ENCODE measurements at regions not wholly inside any gene's neighbourhood (a gene's known extent, or its start where the extent isn't known, plus 50 kb on each side); places are given as distances from the start of the nearest gene placed in this dataset.

GRCh38 chr5:114948986-114949621 is 220.6 kb downstream of the TRIM36 start:
- no peaks in the 10 kb centered on the region for H3K9me3 ChIP-seq
- H3K27ac ChIP-seq, result no peak overlapping the region
- H3K4me1 ChIP-seq (ENCODE audit: control insufficient read depth in 1 of 2, low read depth in 2 of 2), result no peaks in the 10 kb centered on the region
- DNase-seq (ENCODE audit: low spot score) (no peak), ATAC-seq (ENCODE audit: insufficient number of reproducible peaks, low FRiP score, low read depth) (no peak)
- no peaks in the 10 kb centered on the region for H3K36me3 ChIP-seq
- no peak for TF ChIP-seq CTCF (IDR thresholded peaks at IDR 0.05)
- no peak overlapping the region for H3K4me3 ChIP-seq
- H3K27me3 ChIP-seq (replicated peaks; ENCODE audit: insufficient read depth), result no peaks in the 10 kb centered on the region

- H3K4me1 ChIP-seq (ENCODE audit: control insufficient read depth in 1 of 2, low read depth in 2 of 2), result no peaks in the 10 kb centered on the region
- H3K27ac ChIP-seq, result no peak overlapping the region
- H3K4me3 ChIP-seq, result no peak overlapping the region
- H3K9me3 ChIP-seq, result peaks cover 4% of the 10 kb centered on the region
- DNase-seq (ENCODE audit: low spot score) (no peak), ATAC-seq (ENCODE audit: insufficient number of reproducible peaks, low FRiP score, low read depth) (no peak)
- no peaks in the 10 kb centered on the region for H3K36me3 ChIP-seq
- TF ChIP-seq CTCF (IDR thresholded peaks at IDR 0.05), result no peak
- H3K27me3 ChIP-seq (replicated peaks; ENCODE audit: insufficient read depth), result no peaks in the 10 kb centered on the region
Observed at GRCh38 chr5:114948363-114948762, 221.3 kb downstream of the TRIM36 start.

- DNase-seq (ENCODE audit: low spot score) (no peak), ATAC-seq (ENCODE audit: insufficient number of reproducible peaks, low FRiP score, low read depth) (no peak)
- Histone ChIP-seq H3K4me1 (ENCODE audit: control insufficient read depth in 1 of 2, low read depth in 2 of 2) (no peaks in the 10 kb centered on the region), H3K27ac (no peak overlapping the region), H3K9me3 (peaks cover 11% of the 10 kb centered on the region), H3K4me3 (no peak overlapping the region), H3K36me3 (no peaks in the 10 kb centered on the region), H3K27me3 (replicated peaks; ENCODE audit: insufficient read depth) (no peaks in the 10 kb centered on the region)
- TF ChIP-seq CTCF (IDR thresholded peaks at IDR 0.05), result no peak
Observed at GRCh38 chr5:114940709-114941108, 229.0 kb downstream of the TRIM36 start.

GRCh38 chr5:114935490-114935889 is 234.2 kb downstream of the TRIM36 start:
- Histone ChIP-seq H3K9me3 (peaks cover 7% of the 10 kb centered on the region), H3K4me3 (no peak overlapping the region), H3K4me1 (ENCODE audit: control insufficient read depth in 1 of 2, low read depth in 2 of 2) (no peaks in the 10 kb centered on the region), H3K27ac (no peak overlapping the region), H3K36me3 (no peaks in the 10 kb centered on the region), H3K27me3 (replicated peaks; ENCODE audit: insufficient read depth) (no peaks in the 10 kb centered on the region)
- no peak for DNase-seq (ENCODE audit: low spot score)
- ATAC-seq (ENCODE audit: insufficient number of reproducible peaks, low FRiP score, low read depth), result no peak
- no peak for TF ChIP-seq CTCF (IDR thresholded peaks at IDR 0.05)

- Histone ChIP-seq H3K9me3 (no peaks in the 10 kb centered on the region), H3K36me3 (no peaks in the 10 kb centered on the region), H3K4me1 (ENCODE audit: control insufficient read depth in 1 of 2, low read depth in 2 of 2) (no peaks in the 10 kb centered on the region), H3K27me3 (replicated peaks; ENCODE audit: insufficient read depth) (no peaks in the 10 kb centered on the region), H3K27ac (no peak overlapping the region), H3K4me3 (no peak overlapping the region)
- DNase-seq (ENCODE audit: low spot score), result no peak
- no peak for ATAC-seq (ENCODE audit: insufficient number of reproducible peaks, low FRiP score, low read depth)
- TF ChIP-seq CTCF (IDR thresholded peaks at IDR 0.05), result no peak
Observed at GRCh38 chr5:114928644-114929462, 240.9 kb downstream of the TRIM36 start.

All from thoracic aorta (tissue), 2 donors.